ENCODE measurements at regions not wholly inside any gene's neighbourhood (a gene's known extent, or its start where the extent isn't known, plus 50 kb on each side); places are given as distances from the start of the nearest gene placed in this dataset.

- no peak for TF ChIP-seq CTCF (conservative IDR thresholded peaks at IDR 0.05 in 1 of 2, IDR thresholded peaks at IDR 0.05 in 1 of 2; ENCODE audit: low read depth in 1 of 2, low read length in 2 of 2)
- no peak for TF ChIP-seq EZH2 (IDR thresholded peaks at IDR 0.05; ENCODE audit: low read length, missing control alignments)
These were observed 583.5 kb upstream of the ATP2B1 start for GRCh38 chr12:90292183-90292582.
